PC-3 (cell line): ENCODE measurements at regions not wholly inside any gene's neighbourhood (a gene's known extent, or its start where the extent isn't known, plus 50 kb on each side); places are given as distances from the start of the nearest gene placed in this dataset.
A peak's percentile ranks its signal among the peaks of the same experiment; 100 is the strongest.

ENCODE experiments used
- ATAC-seq: fragments of 200-7000 bp; cut with Tn5 transposase; 2 replicates; pipeline ENCODE4 v1.9.1; 2020; ENCODE audit warnings: mild to moderate bottlenecking, moderate library complexity
- BruUV-seq: library from RNA; stranded (reverse); fragments of 400-500 nt; replicated peaks from 2 replicates; lab custom pipeline; 2021; lab: Mats Ljungman, UMichigan
- CTCF ChIA-PET: fragments of 300-600 bp; sonication (Branson Sonifier 250); formaldehyde crosslinking; loops from one replicate; lab custom pipeline; 2022; ENCODE audit warnings: antibody characterized with exemption; lab: Charles Lee
- POLR2A ChIA-PET: fragments of 300-600 bp; sonication (Branson Sonifier 250); formaldehyde crosslinking; loops from one replicate; lab custom pipeline; 2022; ENCODE audit warnings: antibody characterized with exemption; ENCODE audit not compliant: unreplicated experiment; lab: Charles Lee
- DNase-seq: peaks from one replicate; pipeline ENCODE4 v3.0.0-alpha.2; 2015
- H2AFZ ChIP-seq: fragments of 300-600 bp; sonication (generic); 2 replicates; pipeline ENCODE4 v1.6.0; 2016; ENCODE audit warnings: antibody characterized with exemption, low read length
- H3F3A ChIP-seq: fragments of 300-600 bp; sonication (generic); one replicate; pipeline ENCODE4 v1.6.0; 2017; ENCODE audit warnings: antibody characterized with exemption, low read length, control low read depth, mild to moderate bottlenecking; ENCODE audit not compliant: unreplicated experiment
- H3K27ac ChIP-seq: fragments of 300-600 bp; sonication (generic); 2 replicates; pipeline ENCODE4 v1.5.1; 2016; ENCODE audit warnings: mild to moderate bottlenecking, low read length
- H3K27me3 ChIP-seq: fragments of 300-600 bp; sonication (generic); 2 replicates; pipeline ENCODE4 v1.6.1; 2016; ENCODE audit warnings: low read length, mixed read lengths
- H3K36me3 ChIP-seq: fragments of 300-600 bp; sonication (generic); 2 replicates; pipeline ENCODE4 v1.6.1; 2016; ENCODE audit warnings: low read depth, mixed run types, low read length, mixed read lengths
- H3K4me1 ChIP-seq: fragments of 300-600 bp; sonication (generic); 2 replicates; pipeline ENCODE4 v1.5.1; 2016; ENCODE audit warnings: low read length; ENCODE audit not compliant: insufficient read depth
- H3K4me2 ChIP-seq: fragments of 300-600 bp; sonication (generic); 2 replicates; pipeline ENCODE4 v1.6.0; 2016; ENCODE audit warnings: low read length
- H3K4me3 ChIP-seq: fragments of 300-600 bp; sonication (generic); 2 replicates; pipeline ENCODE4 v1.5.1; 2016; ENCODE audit warnings: mild to moderate bottlenecking, low read length, mixed read lengths
- H3K79me2 ChIP-seq: fragments of 300-600 bp; sonication (generic); 2 replicates; pipeline ENCODE4 v1.6.1; 2017; ENCODE audit warnings: low read length, mixed read lengths
- H3K9ac ChIP-seq: fragments of 300-600 bp; sonication (generic); 2 replicates; pipeline ENCODE4 v1.6.0; 2016; ENCODE audit warnings: mild to moderate bottlenecking, low read length
- H3K9me2 ChIP-seq: fragments of 300-600 bp; sonication (generic); replicated peaks from 2 replicates; pipeline ENCODE4 v1.6.1; 2016; ENCODE audit warnings: mixed run types, low read length, mixed read lengths
- H3K9me3 ChIP-seq: fragments of 300-600 bp; sonication (generic); 2 replicates; pipeline ENCODE4 v1.6.1; 2016; ENCODE audit warnings: low read length, mixed read lengths
- H4K20me1 ChIP-seq: fragments of 300-600 bp; sonication (generic); 2 replicates; pipeline ENCODE4 v1.6.1; 2016; ENCODE audit warnings: low read length, mixed read lengths
- CTCF ChIP-seq: fragments of 300-600 bp; sonication (generic); conservative IDR thresholded peaks from 2 replicates; pipeline ENCODE4 v1.5.1; 2017; ENCODE audit warnings: antibody characterized with exemption, low read depth, mild to moderate bottlenecking, low read length
- EZH2 ChIP-seq: fragments of 300-600 bp; sonication (generic); IDR thresholded peaks from one replicate; pipeline ENCODE4 v1.6.1; 2017; ENCODE audit warnings: antibody characterized with exemption, mild to moderate bottlenecking, low read length; ENCODE audit not compliant: unreplicated experiment
- EZH2phosphoT487 ChIP-seq: fragments of 300-600 bp; sonication (generic); IDR thresholded peaks from 2 replicates; pipeline ENCODE4 v1.6.1; 2018; ENCODE audit warnings: mild to moderate bottlenecking, antibody characterized with exemption, low read length, borderline replicate concordance
- intact Hi-C: fragments of 100-400 bp; cut with micrococcal nuclease; formaldehyde crosslinking; loops from 2 replicates; pipeline ENCODE4 v1.9.0; 2023

GRCh38 chr10:110432814-110433565 is 64.7 kb upstream of the DUSP5 start:
- Histone ChIP-seq H4K20me1 (no peaks in the 10 kb centered on the region), H3K4me2 (no peak overlapping the region), H3K9me3 (no peaks in the 10 kb centered on the region), H3K79me2 (no peaks in the 10 kb centered on the region), H2AFZ (no peak overlapping the region), H3K27ac (no peak overlapping the region), H3F3A (no peaks in the 10 kb centered on the region), H3K4me3 (no peak overlapping the region), H3K9me2 (no peaks in the 10 kb centered on the region), H3K9ac (no peak overlapping the region), H3K36me3 (no peaks in the 10 kb centered on the region), H3K27me3 (no peaks in the 10 kb centered on the region), H3K4me1 (peaks cover 6% of the 10 kb centered on the region; the same call in 1 of the 2 replicates)
- ATAC-seq (no peak), DNase-seq (no peak)
- BruUV-seq: no TSS peak
- ChIA-PET POLR2A (no interaction called here), CTCF (no interaction called here)
- intact Hi-C loops: no loop called here
- TF ChIP-seq EZH2phosphoT487 (no peak), CTCF (no peak), EZH2 (no peak)

GRCh38 chr10:110433740-110434139 is 64.0 kb upstream of the DUSP5 start:
- Histone ChIP-seq H3K9me2 (no peaks in the 10 kb centered on the region), H3K4me2 (no peak overlapping the region), H3K27me3 (no peaks in the 10 kb centered on the region), H3K9me3 (no peaks in the 10 kb centered on the region), H3F3A (no peaks in the 10 kb centered on the region), H3K9ac (no peak overlapping the region), H3K4me1 (peaks cover 6% of the 10 kb centered on the region; the same call in 1 of the 2 replicates), H4K20me1 (no peaks in the 10 kb centered on the region), H3K4me3 (no peak overlapping the region), H3K36me3 (no peaks in the 10 kb centered on the region), H3K79me2 (no peaks in the 10 kb centered on the region), H3K27ac (no peak overlapping the region), H2AFZ (no peak overlapping the region)
- CTCF ChIA-PET: no interaction called here
- BruUV-seq: no TSS peak
- DNase-seq: no peak
- ATAC-seq: peak; percentile 42; the same call in 1 of the 2 replicates
- intact Hi-C loops: no loop called here
- POLR2A ChIA-PET: no interaction called here
- no peak for TF ChIP-seq EZH2phosphoT487
- TF ChIP-seq CTCF: no peak
- no peak for TF ChIP-seq EZH2

GRCh38 chr10:110434489-110435096 is 63.1 kb upstream of the DUSP5 start:
- Histone ChIP-seq H3K4me3 (no peak overlapping the region), H3K4me2 (no peak overlapping the region), H3K4me1 (no peaks in the 10 kb centered on the region), H3K79me2 (no peaks in the 10 kb centered on the region), H3K9ac (no peak overlapping the region), H3K36me3 (no peaks in the 10 kb centered on the region), H2AFZ (no peak overlapping the region), H3F3A (no peaks in the 10 kb centered on the region), H3K27ac (no peak overlapping the region), H3K27me3 (no peaks in the 10 kb centered on the region), H4K20me1 (no peaks in the 10 kb centered on the region), H3K9me3 (no peaks in the 10 kb centered on the region), H3K9me2 (no peaks in the 10 kb centered on the region)
- ChIA-PET CTCF (no interaction called here), POLR2A (no interaction called here)
- DNase-seq (no peak), ATAC-seq (no peak)
- BruUV-seq: no TSS peak
- intact Hi-C loops: no loop called here
- TF ChIP-seq EZH2phosphoT487 (no peak), EZH2 (no peak)
